BLaER1 (cell line): ENCODE measurements at regions not wholly inside any gene's neighbourhood (a gene's known extent, or its start where the extent isn't known, plus 50 kb on each side); places are given as distances from the start of the nearest gene placed in this dataset.

Experiments
- H3K27ac ChIP-seq: shearing (Covaris generic); formaldehyde crosslinking; 2 replicates; pipeline ENCODE4 v1.8.1; 2022
- H3K27me3 ChIP-seq: shearing (Covaris generic); formaldehyde crosslinking; 2 replicates; pipeline ENCODE4 v1.8.1; 2022
- H3K36me3 ChIP-seq: shearing (Covaris generic); formaldehyde crosslinking; 2 replicates; pipeline ENCODE4 v1.8.1; 2022
- H3K4me1 ChIP-seq: shearing (Covaris generic); formaldehyde crosslinking; 2 replicates; pipeline ENCODE4 v1.8.1; 2022
- H3K4me2 ChIP-seq: shearing (Covaris generic); formaldehyde crosslinking; 2 replicates; pipeline ENCODE4 v1.8.1; 2022
- H3K4me3 ChIP-seq: shearing (Covaris generic); formaldehyde crosslinking; 2 replicates; pipeline ENCODE4 v1.8.1; 2022
- H3K9ac ChIP-seq: shearing (Covaris generic); formaldehyde crosslinking; 2 replicates; pipeline ENCODE4 v1.8.1; 2022
- H3K9me3 ChIP-seq: shearing (Covaris generic); formaldehyde crosslinking; 2 replicates; pipeline ENCODE4 v1.8.1; 2022
- H4K20me1 ChIP-seq: shearing (Covaris generic); formaldehyde crosslinking; 2 replicates; pipeline ENCODE4 v1.8.1; 2022
- Cebpa-rat ChIP-seq: shearing (Covaris generic); IDR thresholded peaks from 2 replicates; pipeline ENCODE4 v1.8.1; 2022

DNA sequence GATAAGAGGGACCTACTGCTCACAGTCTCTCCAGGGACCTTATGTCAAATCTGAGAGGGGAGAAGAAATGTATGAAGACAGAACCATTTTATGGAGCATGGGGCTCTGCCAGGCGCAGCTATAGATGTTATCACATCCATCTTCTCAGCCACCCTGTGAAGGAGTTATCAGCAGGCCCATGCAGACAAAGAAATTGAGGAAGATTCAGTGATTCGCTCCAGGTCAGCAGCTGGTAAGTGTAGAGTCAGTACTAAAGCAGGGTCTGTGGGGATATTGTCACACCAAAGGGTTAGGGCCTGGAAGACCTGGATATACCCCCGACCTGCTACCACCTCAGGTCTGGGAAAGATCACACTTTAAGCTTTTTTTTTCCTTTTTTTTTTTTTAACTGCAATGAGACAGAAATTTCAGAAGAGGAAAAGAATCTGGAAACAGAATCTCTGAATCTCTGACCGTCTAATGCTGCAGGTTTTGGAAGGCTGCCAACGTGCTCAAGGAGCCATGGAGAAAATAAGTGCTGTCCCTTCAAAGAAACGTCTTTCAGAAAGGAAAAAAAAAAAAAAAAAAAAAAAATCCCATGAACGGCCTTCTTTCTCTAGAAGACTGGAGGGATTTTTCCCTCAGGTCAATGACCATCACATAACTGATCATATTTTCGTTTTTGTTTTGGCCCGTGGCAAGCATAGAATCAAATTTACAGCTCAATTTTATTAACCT lies 73.3 kb upstream of the PLEKHG7 start:
- Histone ChIP-seq H3K4me3 (no peak overlapping the region), H3K4me1 (peaks cover 12% of the 10 kb centered on the region), H4K20me1 (no peaks in the 10 kb centered on the region), H3K9ac (no peak overlapping the region), H3K4me2 (peak overlapping the region; percentile 36; the same call in 1 of the 2 replicates), H3K27ac (no peak overlapping the region), H3K36me3 (no peaks in the 10 kb centered on the region), H3K27me3 (no peaks in the 10 kb centered on the region), H3K9me3 (no peaks in the 10 kb centered on the region)
- no peak for TF ChIP-seq Cebpa-rat

DNA sequence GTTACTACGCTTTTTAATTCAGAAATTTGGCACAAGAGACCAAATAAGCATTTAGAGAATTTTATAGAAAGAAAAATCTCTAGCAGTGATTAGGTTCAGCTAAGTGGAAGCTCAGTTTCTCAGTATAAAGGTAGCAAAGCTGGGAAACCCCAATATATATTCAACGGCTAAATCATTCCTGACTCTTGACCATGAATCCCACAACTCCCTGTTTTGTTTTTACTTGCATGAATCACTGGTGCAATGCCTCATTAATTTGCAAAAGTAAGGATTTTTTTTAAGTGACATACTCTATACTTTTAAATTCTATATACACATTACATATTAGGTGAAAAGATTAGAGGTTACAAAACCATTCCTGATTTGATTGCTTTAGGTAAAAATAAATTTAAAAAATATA lies 74.3 kb upstream of the PLEKHG7 start:
- Histone ChIP-seq H3K4me3 (no peak overlapping the region), H3K27ac (no peak overlapping the region), H3K4me1 (peaks cover 12% of the 10 kb centered on the region), H3K27me3 (no peaks in the 10 kb centered on the region), H3K9me3 (no peaks in the 10 kb centered on the region), H4K20me1 (no peaks in the 10 kb centered on the region), H3K9ac (no peak overlapping the region), H3K4me2 (no peak overlapping the region), H3K36me3 (no peaks in the 10 kb centered on the region)
- TF ChIP-seq Cebpa-rat = no peak

- Histone ChIP-seq H3K27ac (no peak overlapping the region), H3K27me3 (no peaks in the 10 kb centered on the region), H3K36me3 (no peaks in the 10 kb centered on the region), H3K4me3 (no peak overlapping the region), H3K4me2 (no peak overlapping the region), H3K9me3 (no peaks in the 10 kb centered on the region), H4K20me1 (no peaks in the 10 kb centered on the region), H3K9ac (no peak overlapping the region), H3K4me1 (peaks cover 12% of the 10 kb centered on the region)
- no peak for TF ChIP-seq Cebpa-rat
Observed at GRCh38 chr12:92627511-92627910, 75.3 kb upstream of the PLEKHG7 start.

- no peaks in the 10 kb centered on the region for H3K9me3 ChIP-seq
- peaks cover 12% of the 10 kb centered on the region for H3K4me1 ChIP-seq
- H3K9ac ChIP-seq = no peak overlapping the region
- TF ChIP-seq Cebpa-rat = no peak
- no peaks in the 10 kb centered on the region for H4K20me1 ChIP-seq
- no peak overlapping the region for H3K4me3 ChIP-seq
- H3K27ac ChIP-seq = no peak overlapping the region
- H3K36me3 ChIP-seq = no peaks in the 10 kb centered on the region
- no peaks in the 10 kb centered on the region for H3K27me3 ChIP-seq
- no peak overlapping the region for H3K4me2 ChIP-seq
Observed at GRCh38 chr12:92625639-92626310, 77.0 kb upstream of the PLEKHG7 start.

- no peak overlapping the region for H3K27ac ChIP-seq
- no peak overlapping the region for H3K9ac ChIP-seq
- TF ChIP-seq Cebpa-rat = no peak
- H3K36me3 ChIP-seq = no peaks in the 10 kb centered on the region
- H3K4me1 ChIP-seq = peaks cover 4% of the 10 kb centered on the region
- no peak overlapping the region for H3K4me2 ChIP-seq
- H4K20me1 ChIP-seq = no peaks in the 10 kb centered on the region
- H3K27me3 ChIP-seq = no peaks in the 10 kb centered on the region
- H3K9me3 ChIP-seq = no peaks in the 10 kb centered on the region
- no peak overlapping the region for H3K4me3 ChIP-seq
Observed at GRCh38 chr12:92624236-92624635, 78.6 kb upstream of the PLEKHG7 start.

GRCh38 chr12:92623386-92623785 lies 79.4 kb upstream of the PLEKHG7 start:
- no peak for TF ChIP-seq Cebpa-rat
- no peaks in the 10 kb centered on the region for H3K27me3 ChIP-seq

GRCh38 chr12:92621833-92622232 lies 81.0 kb upstream of the PLEKHG7 start:
- no peaks in the 10 kb centered on the region for H3K36me3 ChIP-seq
- H3K27ac ChIP-seq = no peak overlapping the region
- TF ChIP-seq Cebpa-rat = no peak
- H3K4me2 ChIP-seq = no peak overlapping the region
- no peak overlapping the region for H3K4me3 ChIP-seq
- no peaks in the 10 kb centered on the region for H4K20me1 ChIP-seq
- no peak overlapping the region for H3K9ac ChIP-seq
- H3K27me3 ChIP-seq = no peaks in the 10 kb centered on the region
- H3K4me1 ChIP-seq = no peaks in the 10 kb centered on the region
- no peaks in the 10 kb centered on the region; the same call in 1 of the 2 replicates for H3K9me3 ChIP-seq

More at GRCh38 chr12:92623386-92623785, 79.4 kb upstream of the PLEKHG7 start:
- no peak overlapping the region for H3K27ac ChIP-seq
- no peaks in the 10 kb centered on the region for H3K9me3 ChIP-seq
- no peaks in the 10 kb centered on the region for H4K20me1 ChIP-seq
- H3K36me3 ChIP-seq = no peaks in the 10 kb centered on the region
- H3K4me2 ChIP-seq = no peak overlapping the region
- no peak overlapping the region for H3K9ac ChIP-seq
- H3K4me3 ChIP-seq = no peak overlapping the region
- no peaks in the 10 kb centered on the region for H3K4me1 ChIP-seq

DNA sequence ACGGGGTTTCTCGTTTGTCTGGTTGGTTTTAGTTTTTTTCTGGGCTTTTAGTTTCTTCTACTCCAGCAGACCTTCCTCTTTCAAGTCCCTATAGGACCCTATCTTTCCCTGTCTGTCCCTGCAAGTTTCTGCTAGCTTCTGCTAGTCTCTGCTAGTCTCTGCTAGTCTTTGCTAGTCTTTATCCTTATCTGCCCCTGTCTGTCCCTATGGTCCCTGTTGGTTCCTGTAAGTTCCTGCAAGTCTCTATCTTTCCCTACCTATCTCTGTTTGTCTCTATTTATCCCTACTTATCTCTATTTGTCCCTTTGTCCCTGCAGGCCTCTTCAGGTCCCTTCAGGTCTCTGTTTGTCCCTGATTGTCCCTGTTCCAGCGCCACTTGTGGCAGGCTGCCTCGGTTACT lies 81.5 kb upstream of the PLEKHG7 start:
- no peak overlapping the region for H3K9ac ChIP-seq
- H3K4me3 ChIP-seq = no peak overlapping the region
- no peaks in the 10 kb centered on the region for H3K4me1 ChIP-seq
- TF ChIP-seq Cebpa-rat = no peak
- H3K27ac ChIP-seq = no peak overlapping the region
- no peaks in the 10 kb centered on the region for H4K20me1 ChIP-seq
- H3K36me3 ChIP-seq = no peaks in the 10 kb centered on the region
- H3K9me3 ChIP-seq = no peaks in the 10 kb centered on the region; the same call in 1 of the 2 replicates
- no peaks in the 10 kb centered on the region for H3K27me3 ChIP-seq
- no peak overlapping the region for H3K4me2 ChIP-seq

DNA sequence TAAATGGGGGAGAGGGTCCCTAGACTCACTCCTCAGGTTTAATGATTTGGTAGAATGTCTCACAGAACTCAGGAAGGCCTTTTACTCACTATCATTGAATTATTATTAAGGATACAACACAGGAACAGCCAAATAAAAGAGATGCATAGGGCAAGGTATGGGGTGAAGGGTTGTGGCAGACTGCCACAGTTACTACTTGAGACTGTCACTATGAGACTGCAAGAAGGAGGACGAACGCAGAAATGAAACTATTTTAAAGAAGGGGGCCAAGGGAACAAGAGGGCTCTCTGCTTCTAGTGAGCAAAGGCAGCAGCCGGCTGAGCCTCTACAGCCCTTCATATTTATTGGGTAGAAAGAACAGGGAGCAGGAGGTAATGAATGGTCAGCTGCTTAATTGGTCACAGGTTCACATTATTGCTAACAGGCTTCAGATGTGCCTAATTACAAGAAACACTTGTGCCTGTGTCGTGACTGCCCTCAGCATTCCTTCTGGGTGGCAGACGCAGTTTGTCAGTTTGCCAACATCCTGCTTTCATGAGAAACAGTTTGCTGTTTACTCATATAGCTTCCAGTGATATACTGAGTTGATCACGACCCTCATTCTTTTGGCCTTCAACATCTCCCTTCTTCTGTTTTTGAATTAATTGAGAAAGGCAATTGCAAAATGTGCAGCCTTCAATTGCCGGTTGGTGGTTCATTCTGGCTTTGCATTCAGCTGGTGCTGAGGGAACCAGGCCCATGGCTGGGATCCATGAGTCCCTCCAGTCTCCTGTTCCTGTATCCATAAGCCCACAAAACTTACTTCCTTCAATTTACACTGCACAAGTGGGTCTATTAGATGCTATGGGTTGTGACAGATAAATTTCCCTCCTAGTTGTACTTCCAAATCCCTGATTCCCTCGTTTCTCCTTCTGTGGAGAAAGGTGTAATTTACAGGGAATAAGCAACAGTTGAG lies 82.8 kb upstream of the PLEKHG7 start:
- Histone ChIP-seq H4K20me1 (no peaks in the 10 kb centered on the region), H3K9me3 (no peaks in the 10 kb centered on the region; the same call in 1 of the 2 replicates), H3K4me3 (no peak overlapping the region), H3K27ac (no peak overlapping the region), H3K36me3 (no peaks in the 10 kb centered on the region), H3K4me2 (no peak overlapping the region), H3K4me1 (no peaks in the 10 kb centered on the region), H3K27me3 (no peaks in the 10 kb centered on the region), H3K9ac (no peak overlapping the region)
- TF ChIP-seq Cebpa-rat = no peak
